ENCODE measurements at regions not wholly inside any gene's neighbourhood (a gene's known extent, or its start where the extent isn't known, plus 50 kb on each side); places are given as distances from the start of the nearest gene placed in this dataset.

GRCh38 chr6:62354261-62354660 is 68.2 kb upstream of the KHDRBS2 start:
- no peak for TF ChIP-seq CTCF (IDR thresholded peaks at IDR 0.05)
- no peak for TF ChIP-seq POLR2A (IDR thresholded peaks at IDR 0.05)

All from thyroid gland (tissue), 4 donors.